GM19025 (cell line): ENCODE measurements at regions not wholly inside any gene's neighbourhood (a gene's known extent, or its start where the extent isn't known, plus 50 kb on each side); places are given as distances from the start of the nearest gene placed in this dataset.
"Not testable (repeated sequence)": the region's sequence is repeated elsewhere in the genome, so short reads cannot be mapped to it uniquely, and the experiment has no call there.

Experiments
- ATAC-seq: cut with Tn5 transposase; IDR thresholded peaks from one replicate; pipeline ENCODE4 v1.9.1; 2021; ENCODE audit warnings: mild to moderate bottlenecking, low read depth, moderate library complexity; ENCODE audit not compliant: unreplicated experiment

DNA sequence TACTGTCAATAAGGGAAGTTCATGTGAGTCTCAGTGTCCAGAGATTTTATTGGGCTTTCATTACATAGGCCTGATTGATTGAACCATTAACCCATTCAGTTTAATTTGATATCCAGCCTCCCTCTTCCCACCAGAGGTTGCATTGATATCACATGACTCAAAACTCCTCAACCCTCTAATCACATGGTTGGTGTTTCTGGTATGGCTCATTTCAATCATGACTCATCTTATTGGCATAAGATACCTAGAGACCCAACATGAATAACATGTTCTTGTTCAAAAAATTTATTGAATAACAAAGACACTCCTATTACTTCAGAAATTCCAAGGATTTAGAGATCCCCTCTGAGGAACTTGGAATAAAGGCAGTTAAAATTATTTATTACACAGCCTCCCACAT lies 982.2 kb downstream of the TLE1 start:
- ATAC-seq, result no peak

DNA sequence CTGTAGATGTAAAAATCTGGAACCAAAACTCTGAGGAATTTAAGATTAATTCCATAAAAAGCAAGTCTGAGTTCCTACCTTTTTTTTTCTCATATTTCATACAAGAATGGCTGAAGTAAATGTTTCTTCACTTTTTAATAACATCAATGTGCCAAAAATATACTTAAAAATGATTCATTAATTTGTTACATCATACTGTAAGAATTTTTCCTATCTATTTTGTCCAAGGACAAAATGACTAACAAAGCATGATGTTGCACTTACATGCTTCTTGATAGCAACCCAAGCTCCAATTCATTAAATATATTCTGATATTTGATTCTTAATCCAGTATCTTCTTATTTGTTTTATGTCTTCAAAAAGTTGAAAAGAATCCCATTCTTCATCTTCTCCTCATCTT lies 988.3 kb downstream of the TLE1 start:
- no peak for ATAC-seq

DNA sequence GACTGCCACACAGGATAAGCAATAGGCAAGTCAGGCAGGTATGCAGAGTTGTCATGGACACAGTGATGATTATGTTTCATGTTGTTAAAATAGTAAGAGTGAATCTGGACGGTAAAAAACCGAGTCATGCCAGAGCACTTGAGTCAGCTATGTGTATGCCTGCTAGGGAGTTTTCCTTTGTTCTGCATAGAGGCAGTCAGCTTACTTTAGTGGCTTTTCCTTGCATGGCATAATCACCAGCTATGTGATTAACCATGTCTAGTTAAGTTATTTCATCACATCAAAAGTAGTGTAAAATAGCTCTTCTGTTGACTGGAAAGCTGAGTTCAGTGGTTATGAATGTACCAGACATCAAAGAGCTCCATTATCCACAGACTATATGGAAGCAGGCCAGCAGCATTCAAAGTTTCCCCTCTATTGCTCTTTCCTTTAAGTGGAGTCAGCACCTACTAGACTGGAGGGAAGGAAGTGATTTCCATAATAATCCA lies 989.8 kb downstream of the TLE1 start:
- no peak for ATAC-seq

DNA sequence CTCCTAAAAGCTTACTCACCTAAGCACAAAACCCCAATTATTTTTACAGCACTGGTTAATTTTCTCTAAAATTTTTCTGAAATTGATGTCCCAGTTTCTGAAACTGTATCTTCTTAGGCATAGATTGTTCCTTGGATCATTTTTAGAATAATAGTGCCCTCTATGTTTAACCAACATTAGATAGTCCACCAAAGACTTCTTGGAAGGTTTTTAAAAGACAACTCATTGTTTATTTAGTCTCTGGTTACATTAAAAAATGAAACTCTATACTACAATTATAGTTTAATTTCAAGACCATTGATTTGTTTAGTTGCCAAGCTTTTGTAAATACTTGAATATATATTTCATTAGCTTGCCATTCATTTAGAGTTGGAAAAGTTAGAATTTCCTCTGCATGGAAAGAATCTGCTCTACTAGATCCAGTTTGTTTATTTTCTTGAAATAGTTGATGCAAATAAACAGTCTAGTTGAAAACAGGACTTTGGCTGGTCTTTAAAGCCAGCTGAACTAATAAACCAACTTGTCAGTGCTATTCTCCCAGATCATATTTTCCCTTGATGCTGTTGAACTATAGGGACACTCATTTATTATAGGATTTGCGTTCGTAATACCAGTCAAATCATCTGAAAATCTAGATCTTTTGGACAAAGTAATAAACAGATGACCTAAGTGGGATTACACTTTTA lies 990.5 kb downstream of the TLE1 start:
- ATAC-seq, result no peak

DNA sequence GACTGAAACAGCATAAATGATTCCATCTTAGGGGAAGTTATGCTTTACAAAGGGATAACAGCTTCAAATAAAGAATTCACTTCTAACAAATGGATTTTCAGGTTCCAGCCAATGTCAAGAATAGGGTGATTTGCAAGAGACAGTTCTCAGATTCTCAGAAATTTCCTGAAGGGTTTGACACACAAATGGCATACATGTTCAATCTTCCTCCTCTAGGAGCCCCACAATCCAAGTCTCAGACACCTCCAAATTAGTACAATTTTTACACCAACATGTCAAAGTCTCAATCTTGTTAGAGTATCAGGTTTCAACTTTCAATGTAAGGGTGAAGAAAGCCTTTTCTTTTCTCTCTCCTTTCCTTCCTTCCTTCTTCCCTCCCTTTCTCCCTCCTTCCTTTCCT lies 996.6 kb downstream of the TLE1 start:
- ATAC-seq, result no peak

DNA sequence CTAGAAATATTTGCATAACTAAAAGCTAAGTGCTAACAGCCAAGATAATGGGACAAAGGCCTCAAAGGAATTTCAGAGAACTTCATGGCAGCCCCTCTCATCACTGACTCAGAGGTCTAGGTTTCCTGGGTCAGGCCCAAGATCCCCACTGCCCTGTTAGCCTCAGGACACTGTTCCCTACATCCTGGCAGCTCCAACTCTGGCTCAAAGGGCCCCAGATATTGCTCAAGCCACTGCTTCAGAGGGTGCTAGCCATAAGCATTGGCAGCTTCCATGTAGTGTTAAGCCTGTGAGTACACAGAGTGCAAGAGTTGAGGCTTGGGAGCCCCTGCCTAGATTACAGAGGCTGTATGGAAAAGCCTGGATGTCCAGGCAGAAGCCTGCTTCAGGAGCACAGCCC lies 998.1 kb downstream of the TLE1 start:
- ATAC-seq, result no peak

DNA sequence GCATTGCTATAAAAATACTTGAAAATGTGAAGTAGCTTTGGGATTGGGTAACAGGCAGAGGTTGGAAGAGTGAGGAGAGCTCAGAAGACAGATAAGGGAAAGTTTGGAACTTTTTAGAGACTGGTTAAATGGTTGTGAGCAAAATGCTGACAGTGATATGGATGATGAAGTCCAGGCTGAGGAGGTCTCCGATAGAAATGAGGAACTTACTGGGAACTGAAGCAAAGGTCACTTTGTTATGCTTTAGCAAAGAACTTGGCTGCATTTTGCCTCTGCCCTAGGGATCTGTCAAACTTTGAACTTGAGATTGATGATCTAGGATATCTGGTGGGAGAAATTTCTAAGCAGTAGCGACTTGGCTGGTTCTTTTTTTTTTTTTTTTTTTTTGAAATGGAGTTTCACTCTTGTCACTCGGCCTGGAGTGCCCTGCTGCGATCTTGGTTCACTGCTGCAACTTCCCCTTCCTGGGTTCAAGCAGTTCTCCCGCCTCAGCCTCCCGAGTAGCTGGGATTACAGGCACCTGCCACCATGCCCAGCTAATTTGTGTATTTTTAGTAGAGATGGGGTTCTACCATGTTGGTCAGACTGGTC lies 998.9 kb downstream of the TLE1 start:
- no peak for ATAC-seq

DNA sequence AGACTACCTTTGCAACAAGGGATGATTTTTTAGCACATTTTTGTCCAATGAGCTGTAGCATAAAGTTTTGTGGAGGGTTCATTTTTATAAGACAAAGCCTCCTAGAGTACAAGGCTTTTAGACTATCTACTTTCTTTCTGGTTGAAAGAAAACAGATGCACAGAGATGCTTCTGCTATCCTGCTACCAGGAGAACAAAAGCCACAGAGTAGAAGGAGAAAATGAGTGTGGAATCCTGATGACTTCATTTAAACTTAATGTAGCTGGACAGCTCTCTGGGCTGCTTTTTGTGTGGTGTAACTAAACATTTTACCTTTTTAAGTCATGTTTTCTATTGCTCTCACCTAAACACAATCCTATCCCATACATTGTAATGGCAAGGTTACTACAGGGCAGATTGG lies 1009.4 kb downstream of the TLE1 start:
- ATAC-seq, result no peak

DNA sequence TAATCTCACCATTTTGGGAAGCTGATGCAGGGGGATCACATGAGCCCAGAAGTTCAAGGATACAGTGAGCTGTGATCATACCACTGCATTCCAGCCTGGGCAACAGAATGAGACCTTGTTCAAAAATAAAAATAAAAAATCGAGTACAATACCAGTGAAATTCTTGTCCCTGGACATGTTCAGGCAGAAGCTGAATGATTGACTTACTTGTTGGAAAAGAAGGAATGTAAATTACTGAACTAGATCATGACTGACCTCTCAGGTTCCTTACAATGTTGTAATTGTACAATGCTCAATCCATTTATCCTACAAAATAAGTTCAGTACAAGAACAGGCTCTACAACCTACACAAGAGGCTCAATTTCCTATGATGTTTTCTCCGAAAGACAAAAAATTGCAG lies 1010.4 kb downstream of the TLE1 start:
- ATAC-seq, result no peak

DNA sequence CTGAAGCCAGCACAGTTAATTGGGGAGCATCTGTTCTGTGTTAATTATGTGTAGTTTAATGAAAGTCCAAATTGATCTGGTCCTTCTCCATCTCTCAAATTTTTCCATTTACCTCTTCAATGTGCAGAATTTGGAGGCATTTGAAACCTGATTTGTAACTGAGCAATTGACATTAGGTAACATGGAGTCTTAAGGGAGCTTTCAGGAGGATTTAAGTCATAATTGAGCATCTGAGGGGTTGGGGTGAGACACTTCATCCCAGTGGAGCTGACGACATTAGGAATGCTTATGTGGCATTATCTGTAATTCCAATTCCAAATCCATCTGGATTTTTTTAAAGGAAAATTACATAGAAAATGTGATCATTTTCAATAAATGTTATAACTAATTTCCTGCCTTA lies 1015.9 kb downstream of the TLE1 start:
- ATAC-seq, result no peak

DNA sequence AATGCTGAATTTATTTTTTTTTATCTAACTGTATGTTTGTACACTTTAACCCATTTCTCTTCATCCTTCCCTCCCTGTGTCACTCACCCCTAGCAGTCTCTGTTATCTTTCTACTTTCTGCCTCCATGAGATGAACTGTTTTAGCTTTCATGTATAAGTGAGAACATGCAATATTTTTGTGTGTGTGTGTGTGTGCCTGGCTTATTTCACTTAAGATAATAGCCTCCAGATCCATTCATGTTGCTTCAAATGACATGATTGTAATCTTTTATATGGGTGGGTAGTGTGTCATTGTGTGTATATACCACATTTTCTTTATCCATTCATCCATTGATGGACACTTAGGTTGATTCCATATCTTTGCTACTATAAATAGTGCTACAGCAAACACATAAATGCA lies 1023.9 kb downstream of the TLE1 start:
- no peak for ATAC-seq

DNA sequence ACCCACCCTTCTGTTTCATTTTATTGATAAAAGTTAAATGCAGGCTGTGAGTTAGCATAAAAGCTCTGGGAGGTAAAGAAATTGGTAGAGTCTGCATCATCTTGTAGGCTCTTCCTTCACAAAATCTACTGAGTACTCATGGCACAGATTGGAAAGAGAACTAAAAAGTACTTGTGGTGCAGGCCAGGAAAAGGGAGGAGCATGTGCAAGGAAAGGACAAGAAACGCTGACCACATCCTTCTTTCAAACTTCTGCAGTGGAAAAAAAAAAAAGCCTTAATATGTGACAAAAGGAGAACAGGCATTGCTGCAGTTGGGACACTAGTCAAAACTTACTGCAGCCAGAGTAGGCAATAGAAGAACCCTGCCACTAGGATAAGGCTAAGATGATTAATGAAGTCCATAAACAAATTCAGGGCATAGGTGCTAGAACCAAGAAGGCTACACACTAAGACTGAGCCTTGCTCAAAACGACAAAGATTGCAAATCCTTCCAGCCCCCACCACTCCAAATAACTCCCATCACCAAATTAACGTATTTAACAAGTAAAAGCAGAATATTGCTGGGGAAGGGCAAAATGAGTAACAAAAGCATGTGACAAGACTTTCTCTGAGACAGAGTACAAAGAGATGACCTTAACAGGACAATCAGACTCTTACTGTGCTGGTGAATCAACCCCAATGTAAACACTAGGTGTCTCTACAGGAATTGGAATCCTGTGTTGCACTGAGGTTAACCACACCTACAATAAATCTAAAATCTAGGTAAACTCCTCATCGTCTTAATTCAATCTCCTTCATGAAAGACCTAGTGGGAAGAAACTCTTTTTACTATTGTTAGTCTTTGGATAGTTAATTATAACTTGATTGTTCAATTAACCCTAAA lies 1024.8 kb downstream of the TLE1 start:
- ATAC-seq, result no peak

DNA sequence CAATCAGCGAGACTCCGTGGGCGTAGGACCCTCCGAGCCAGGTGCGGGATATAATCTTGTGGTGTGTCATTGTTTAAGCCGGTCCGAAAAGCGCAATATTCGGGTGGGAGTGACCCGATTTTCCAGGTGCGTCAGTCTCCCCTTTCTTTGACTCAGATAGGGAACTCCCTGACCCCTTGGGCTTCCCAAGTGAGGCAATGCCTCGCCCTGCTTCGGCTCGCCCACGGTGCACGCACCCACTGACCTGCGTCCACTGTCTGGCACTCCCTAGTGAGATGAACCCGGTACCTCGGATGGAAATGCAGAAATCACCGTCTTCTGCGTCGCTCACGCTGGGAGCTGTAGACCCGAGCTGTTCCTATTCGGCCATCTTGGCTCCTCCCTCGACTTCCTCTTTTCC lies 1029.6 kb downstream of the TLE1 start:
- ATAC-seq, result not testable (repeated sequence)

DNA sequence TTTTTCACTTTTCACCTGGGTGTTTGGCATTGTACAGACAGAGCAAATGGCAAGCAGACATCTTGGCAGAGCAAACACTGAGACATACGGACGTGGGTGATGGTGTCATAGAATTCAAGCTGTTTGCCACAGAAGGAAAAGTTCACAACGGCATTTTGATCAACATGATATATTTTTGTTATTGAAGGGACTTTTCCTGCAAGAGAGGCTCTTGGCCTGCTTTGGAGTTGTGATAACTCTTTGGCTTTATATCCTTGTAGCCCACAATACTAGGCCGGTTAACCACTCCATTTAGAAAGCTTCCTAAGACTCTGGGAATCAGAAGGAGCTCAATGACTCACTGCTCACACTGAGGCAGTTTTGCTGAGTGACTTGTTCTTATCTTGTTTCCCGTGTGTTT lies 1038.3 kb downstream of the TLE1 start:
- no peak for ATAC-seq

DNA sequence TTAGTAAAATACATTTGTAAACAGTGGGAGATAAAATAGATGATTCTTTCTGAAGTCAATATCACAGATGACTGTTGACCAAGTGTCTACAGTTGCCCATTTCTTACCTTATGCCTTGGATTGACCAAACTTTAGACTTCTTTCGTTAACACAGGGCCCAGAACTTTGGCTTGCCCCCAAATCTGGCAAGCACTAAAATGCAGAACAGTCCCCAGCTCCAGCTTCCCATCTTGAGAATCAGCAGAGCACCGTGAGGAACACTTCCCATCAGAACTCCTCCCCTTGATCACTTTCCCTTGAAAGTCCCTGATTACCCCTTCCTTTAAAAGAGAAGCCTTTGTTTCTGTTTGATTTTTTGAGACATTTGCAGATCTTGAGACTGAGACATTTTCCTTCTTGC lies 1039.9 kb downstream of the TLE1 start:
- ATAC-seq, result no peak

DNA sequence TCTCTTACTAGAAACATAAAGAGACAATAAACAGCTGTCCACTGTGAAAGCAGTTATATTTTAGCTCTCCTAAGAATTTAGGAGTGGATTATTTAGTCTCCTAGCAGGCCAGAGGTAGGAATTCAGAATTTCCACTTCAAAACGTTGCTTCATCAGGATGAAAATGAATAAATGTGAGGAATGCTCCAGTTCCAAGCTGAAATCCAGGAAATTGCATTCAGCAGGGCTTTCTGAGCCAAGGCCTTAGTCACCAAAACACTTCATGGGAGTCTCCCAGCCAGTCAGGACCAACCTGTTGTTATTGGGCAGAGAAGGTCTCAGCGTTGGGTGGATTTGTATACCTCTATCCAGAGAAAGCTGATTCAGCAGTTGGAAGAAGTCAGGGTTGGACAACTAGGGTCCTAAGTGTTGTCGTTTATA lies 1040.3 kb downstream of the TLE1 start:
- ATAC-seq, result no peak

DNA sequence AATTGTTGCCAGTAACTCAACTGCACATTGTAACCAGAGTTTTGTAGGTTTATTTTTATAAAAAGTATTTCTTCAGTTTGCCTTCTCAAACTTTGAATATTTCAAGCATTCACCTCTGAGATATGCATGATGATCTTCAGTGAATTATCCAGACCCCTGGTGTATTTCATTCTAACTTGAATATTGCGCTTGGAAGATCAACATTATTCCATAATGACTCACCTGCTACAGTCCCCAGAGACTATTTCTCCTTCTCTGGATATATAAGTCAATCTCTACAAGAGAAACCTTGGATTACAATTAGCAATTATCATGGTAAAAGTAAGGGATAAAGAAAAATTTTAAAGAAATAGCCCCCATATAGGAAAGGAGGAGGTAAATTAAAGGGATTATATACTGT lies 1041.0 kb downstream of the TLE1 start:
- no peak for ATAC-seq

DNA sequence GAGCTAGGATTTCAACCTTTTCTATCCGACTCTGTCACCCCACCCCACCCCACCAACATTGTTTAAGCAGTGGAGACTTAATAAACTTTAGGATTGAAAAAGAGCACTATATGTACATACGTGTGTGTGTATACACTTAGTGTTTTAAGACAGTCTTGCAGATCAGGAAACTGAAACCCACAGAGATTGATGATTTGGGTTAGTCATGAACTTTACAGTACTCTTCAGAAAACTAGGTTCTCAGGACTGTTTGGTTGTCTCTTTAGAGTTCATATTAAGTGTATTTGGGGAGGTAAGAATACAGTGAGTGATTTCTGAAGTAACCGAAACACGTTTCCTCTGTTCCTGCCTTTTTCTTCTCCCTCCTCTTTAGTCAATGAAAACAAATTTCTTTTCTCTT lies 1043.1 kb downstream of the TLE1 start:
- no peak for ATAC-seq

DNA sequence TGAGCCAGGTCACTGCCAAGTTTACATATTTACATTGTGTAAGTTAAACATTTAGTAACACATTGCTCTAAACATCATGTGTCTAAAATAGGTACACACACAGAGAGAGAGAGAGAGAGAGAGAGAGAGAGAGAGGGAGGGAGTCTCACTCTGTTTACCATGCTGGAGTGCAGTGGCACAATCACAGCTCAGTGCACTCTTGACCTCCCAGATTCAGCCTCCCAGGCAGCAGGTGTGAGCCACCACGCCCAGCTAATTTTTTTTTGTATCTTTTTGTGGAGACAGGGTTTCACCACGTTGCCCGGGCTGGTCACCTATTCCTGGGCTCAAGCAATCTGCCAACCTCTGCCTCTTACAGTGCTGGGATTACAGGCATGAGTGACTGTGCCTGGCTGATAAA lies 1045.3 kb downstream of the TLE1 start:
- ATAC-seq, result no peak

DNA sequence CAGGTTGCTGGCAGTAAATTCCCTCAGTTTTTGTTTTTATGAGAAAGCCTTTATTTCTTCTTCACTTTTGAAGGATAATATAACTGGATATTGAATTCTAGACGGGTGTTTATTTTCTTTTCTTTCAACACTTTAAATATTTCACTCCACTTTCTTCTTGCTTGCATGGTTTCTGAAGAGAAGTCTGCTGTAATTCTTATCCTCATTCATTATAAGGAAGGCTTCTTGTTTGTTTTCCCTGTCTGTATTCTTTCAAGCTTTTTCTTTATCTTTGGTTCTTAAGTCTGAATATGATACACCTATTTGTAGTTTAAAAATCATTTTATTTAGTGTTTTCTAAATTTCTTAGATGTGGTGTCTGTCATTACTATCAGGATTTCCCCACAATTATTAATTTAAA lies 1054.3 kb downstream of the TLE1 start:
- ATAC-seq, result no peak

DNA sequence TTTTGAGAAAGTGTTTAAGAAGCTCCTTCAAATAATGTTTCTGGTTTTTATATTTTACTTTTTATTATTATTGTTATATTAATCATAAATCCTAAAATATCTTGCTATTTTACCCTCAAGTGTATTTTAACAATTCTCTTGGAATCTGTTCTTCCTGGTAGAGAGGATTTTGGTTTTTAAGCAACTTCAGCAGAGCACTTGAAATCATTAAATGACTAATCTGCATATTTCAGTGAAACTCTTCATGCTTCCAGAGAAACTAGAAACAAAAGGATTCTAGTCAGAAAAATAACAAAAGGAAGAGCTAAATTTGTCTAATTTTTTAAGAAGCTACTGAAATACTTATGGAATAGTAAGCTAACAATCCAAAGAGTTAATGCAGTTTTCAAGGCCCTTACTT lies 1057.3 kb downstream of the TLE1 start:
- ATAC-seq, result no peak

DNA sequence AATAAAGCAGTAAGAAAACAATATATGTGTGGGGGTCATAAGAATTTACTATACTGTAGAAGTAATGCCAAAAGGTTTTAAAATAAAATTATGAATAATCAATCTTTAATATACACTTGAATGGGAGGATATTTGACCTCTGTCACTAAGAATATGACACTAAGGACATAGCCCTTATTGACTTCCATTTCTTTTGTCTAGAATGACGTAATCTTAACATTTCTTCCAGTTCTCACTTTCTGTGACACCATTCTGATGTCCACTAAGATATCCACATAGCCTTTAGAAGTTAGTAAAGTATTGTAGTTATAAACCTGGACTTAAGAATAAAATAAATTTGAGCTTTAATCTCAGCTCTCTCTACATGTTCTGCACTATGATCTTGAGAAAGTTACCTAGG lies 1050.7 kb downstream of the TLE4 start:
- no peak for ATAC-seq
